Stimulated activated naive CD8-positive, alpha-beta T cell treated with anti-CD3 and anti-CD28 coated beads, Interleukin-15, amount 100 ng/mL, for 72 hours (primary cell): ENCODE measurements at regions not wholly inside any gene's neighbourhood (a gene's known extent, or its start where the extent isn't known, plus 50 kb on each side); places are given as distances from the start of the nearest gene placed in this dataset.

Experiments used
- ATAC-seq: fragments of 150-1000 bp; cut with Tn5 transposase; 2 replicates; pipeline ENCODE4 v1.10.0; 2021; ENCODE audit warnings: mild to moderate bottlenecking, moderate library complexity
- DNase-seq, 2 donors: peaks; one replicate each; pipeline ENCODE4 v3.0.0; 2021 to 2022
- H3K27ac Mint-ChIP-seq, 2 donors: one replicate each; pipeline ENCODE4 v1.8.0; 2022; ENCODE audit warnings: mild to moderate bottlenecking in 2 of 2, mixed read lengths in 2 of 2, moderate library complexity in 2 of 2
- H3K27me3 Mint-ChIP-seq: one replicate; pipeline ENCODE4 v1.8.0; 2022; ENCODE audit warnings: mixed read lengths
- H3K4me1 Mint-ChIP-seq: one replicate; pipeline ENCODE4 v1.8.0; 2022; ENCODE audit warnings: mild to moderate bottlenecking, mixed read lengths
- H3K4me3 Mint-ChIP-seq, 2 donors: one replicate each; pipeline ENCODE4 v1.8.0; 2022; ENCODE audit warnings: mild to moderate bottlenecking in 2 of 2, mixed read lengths in 2 of 2, moderate library complexity in 1 of 2
- H3K9me3 Mint-ChIP-seq, 2 donors: one replicate each; pipeline ENCODE4 v1.8.0; 2022; ENCODE audit warnings: mixed read lengths in 2 of 2

GRCh38 chr7:115359955-115360354, 438.1 kb downstream of the MDFIC start:
- Mint-ChIP-seq H3K27me3 (no peaks in the 10 kb centered on the region), H3K4me3 (no peak overlapping the region), H3K9me3 (no peaks in the 10 kb centered on the region), H3K27ac (no peak overlapping the region), H3K4me1 (no peaks in the 10 kb centered on the region)
- no peak for DNase-seq
- ATAC-seq, result no peak

DNA sequence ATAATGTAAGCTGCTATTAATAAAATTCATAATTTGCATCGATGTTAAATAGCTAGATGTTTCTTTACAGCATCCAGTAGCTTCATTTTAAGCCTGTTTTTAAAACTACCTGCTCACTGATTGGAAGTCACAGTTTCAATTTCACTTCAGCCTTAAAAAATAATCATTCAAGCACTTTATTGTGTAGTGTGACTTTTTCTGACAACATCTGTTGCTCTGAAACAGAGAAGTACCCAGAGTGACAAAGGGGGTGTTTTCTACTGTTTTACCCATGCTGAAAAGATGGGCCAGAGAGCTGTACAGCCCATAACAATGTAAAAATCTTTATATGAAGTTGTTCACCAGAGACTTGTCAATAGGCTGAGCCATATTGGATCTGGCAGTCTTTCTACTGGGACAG, 437.2 kb downstream of the MDFIC start:
- no peak overlapping the region for H3K4me3 Mint-ChIP-seq
- no peaks in the 10 kb centered on the region for H3K4me1 Mint-ChIP-seq
- H3K9me3 Mint-ChIP-seq, result no peaks in the 10 kb centered on the region
- no peaks in the 10 kb centered on the region for H3K27me3 Mint-ChIP-seq
- DNase-seq (no peak), ATAC-seq (no peak)
- no peak overlapping the region for H3K27ac Mint-ChIP-seq

DNA sequence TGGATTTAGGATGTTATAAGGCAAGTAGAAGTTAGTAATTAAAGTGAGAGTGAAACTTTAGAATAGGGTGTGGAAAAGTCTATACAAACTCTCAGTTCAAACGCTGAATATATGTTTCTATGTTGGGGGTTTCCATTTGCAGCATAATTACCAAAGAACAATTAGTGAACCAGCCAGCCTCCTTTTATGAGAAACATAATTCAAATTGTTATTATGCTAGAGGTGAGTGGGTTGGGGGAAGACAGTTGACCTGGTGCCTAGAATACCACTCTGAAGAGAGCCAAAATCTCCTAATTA, 435.8 kb downstream of the MDFIC start:
- Mint-ChIP-seq H3K4me3 (no peak overlapping the region), H3K4me1 (no peaks in the 10 kb centered on the region), H3K27ac (no peak overlapping the region), H3K27me3 (no peaks in the 10 kb centered on the region), H3K9me3 (no peaks in the 10 kb centered on the region)
- no peak for ATAC-seq
- no peak for DNase-seq

DNA sequence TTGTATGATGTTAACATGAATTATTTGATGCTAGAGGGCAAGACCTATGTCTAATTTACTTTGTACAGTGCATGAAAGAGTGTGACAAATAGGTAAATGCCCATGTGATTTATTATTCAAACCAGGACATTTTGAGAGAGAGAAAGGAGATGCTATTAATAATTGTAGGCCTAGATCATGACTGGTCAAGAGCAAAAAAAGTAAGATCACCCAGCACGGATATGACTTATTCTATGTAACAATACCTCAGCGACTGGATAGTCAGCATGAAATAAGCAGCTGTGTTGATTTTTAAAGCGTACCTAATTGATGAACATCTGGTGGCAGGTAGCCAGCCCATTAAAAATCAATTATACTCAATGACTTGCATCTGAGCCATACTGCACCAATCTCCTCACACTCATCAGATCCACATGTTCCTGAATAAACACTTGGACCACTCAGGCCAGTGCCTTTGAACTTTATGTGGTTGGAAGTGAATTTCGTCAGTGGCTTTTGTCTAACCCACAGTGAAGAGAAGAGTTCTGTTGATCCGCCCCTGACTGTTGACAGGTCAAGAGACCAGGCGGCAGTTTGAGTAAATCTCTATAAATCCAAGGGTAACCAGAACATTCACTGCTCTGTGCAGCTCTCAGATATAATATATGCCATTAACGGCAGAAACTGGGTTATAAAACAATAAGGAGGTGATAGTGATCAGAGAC, 435.3 kb downstream of the MDFIC start:
- no peak for DNase-seq
- ATAC-seq, result no peak
- no peaks in the 10 kb centered on the region for H3K27me3 Mint-ChIP-seq
- no peak overlapping the region for H3K27ac Mint-ChIP-seq
- no peaks in the 10 kb centered on the region for H3K4me1 Mint-ChIP-seq
- H3K4me3 Mint-ChIP-seq, result no peak overlapping the region
- no peaks in the 10 kb centered on the region for H3K9me3 Mint-ChIP-seq

- Mint-ChIP-seq H3K9me3 (no peaks in the 10 kb centered on the region), H3K4me1 (no peaks in the 10 kb centered on the region), H3K4me3 (no peak overlapping the region), H3K27me3 (no peaks in the 10 kb centered on the region), H3K27ac (no peak overlapping the region)
- DNase-seq (no peak), ATAC-seq (no peak)
Observed at GRCh38 chr7:115356139-115356746, 434.3 kb downstream of the MDFIC start.

- Mint-ChIP-seq H3K4me1 (no peaks in the 10 kb centered on the region), H3K27ac (no peak overlapping the region), H3K9me3 (no peaks in the 10 kb centered on the region), H3K27me3 (no peaks in the 10 kb centered on the region), H3K4me3 (no peak overlapping the region)
- ATAC-seq (no peak), DNase-seq (no peak)
Observed at GRCh38 chr7:115354925-115355324, 433.0 kb downstream of the MDFIC start.

DNA sequence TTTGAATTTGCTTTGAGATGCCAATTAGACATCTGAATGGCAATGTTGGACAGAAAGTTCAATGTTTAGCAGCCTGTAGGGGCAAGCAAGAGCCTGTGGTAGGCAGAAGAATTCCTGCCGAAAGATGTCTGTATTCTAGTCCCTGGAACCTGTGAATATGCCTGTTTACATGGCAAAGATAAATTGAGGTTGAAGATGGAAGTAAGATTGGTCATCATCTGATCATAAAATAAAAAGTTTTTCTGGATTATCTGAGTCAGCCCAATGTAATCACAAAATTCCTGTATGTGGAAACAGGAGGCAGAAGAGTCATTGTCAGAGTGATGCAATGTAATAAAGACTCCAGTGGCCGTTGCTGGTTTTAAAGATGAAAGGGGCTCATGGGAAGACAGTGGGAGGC, 430.5 kb downstream of the MDFIC start:
- Mint-ChIP-seq H3K27me3 (no peaks in the 10 kb centered on the region), H3K4me1 (no peaks in the 10 kb centered on the region), H3K4me3 (no peak overlapping the region), H3K9me3 (no peaks in the 10 kb centered on the region), H3K27ac (no peak overlapping the region)
- no peak for ATAC-seq
- no peak for DNase-seq

DNA sequence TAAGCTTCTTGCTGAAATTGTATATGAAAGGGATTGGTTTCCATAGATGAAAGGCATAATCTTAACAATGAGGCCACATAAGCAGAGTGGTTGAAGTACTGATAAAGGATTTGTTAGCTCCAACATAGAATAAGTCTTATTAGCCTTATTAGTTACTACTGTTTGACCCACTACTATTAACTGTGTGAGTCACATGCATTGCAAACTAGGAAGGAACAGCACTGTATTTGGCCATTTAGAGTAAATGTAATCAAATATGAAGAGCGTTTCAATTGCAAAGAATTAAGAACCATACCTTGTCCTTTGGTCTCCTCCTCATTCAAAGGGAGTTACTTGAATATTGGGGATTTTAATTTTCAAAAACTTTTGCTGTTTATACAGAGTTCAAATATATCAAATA, 428.9 kb downstream of the MDFIC start:
- H3K4me1 Mint-ChIP-seq, result no peaks in the 10 kb centered on the region
- no peak for DNase-seq
- H3K27ac Mint-ChIP-seq, result no peak overlapping the region
- ATAC-seq, result no peak
- H3K9me3 Mint-ChIP-seq, result no peaks in the 10 kb centered on the region
- no peaks in the 10 kb centered on the region for H3K27me3 Mint-ChIP-seq
- H3K4me3 Mint-ChIP-seq, result no peak overlapping the region

- Mint-ChIP-seq H3K4me1 (no peaks in the 10 kb centered on the region), H3K27me3 (no peaks in the 10 kb centered on the region), H3K27ac (no peak overlapping the region), H3K9me3 (no peaks in the 10 kb centered on the region), H3K4me3 (no peak overlapping the region)
- ATAC-seq, result no peak
- no peak for DNase-seq
Observed at GRCh38 chr7:115349635-115350034, 427.7 kb downstream of the MDFIC start.

DNA sequence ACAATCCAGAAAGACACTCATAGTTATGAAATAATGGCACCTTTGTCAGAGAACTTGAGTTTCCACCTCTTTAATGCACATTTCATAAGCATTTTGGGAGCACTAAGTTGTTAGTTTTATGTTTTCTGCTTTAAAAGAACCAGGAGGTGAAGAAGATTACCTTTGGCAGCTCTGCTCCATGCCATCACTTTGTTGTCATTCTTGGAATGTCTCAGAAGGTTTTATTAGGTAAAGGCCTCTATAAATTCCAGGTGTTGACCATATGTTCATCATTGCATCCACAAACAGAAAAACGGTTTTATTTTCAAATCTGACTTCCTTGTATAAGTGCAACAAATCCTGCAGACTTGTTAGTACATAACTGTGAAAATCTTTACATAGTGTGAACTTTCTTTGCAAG, 424.8 kb downstream of the MDFIC start:
- Mint-ChIP-seq H3K27ac (no peak overlapping the region), H3K4me1 (no peaks in the 10 kb centered on the region), H3K27me3 (no peaks in the 10 kb centered on the region), H3K9me3 (no peaks in the 10 kb centered on the region), H3K4me3 (no peak overlapping the region)
- DNase-seq (no peak), ATAC-seq (no peak)

DNA sequence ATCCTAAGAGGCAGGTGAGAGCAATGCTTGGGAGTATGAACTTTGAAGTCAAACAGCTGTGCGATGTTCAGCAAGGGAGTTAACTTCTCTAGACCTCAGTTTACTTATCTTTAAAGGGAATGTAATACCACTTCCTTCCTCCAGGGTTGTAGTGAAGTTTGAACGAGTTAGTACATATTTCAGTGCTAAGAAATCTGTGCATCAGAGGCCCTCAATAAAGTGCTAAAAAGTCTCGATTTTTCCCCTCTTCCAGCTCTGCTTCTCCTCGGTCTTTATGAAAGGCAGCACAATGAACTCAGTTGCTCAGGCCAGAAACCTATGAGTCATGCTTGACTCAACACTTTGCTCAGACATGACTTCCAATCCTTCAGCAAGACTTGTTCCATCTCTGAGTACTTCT, 418.9 kb downstream of the MDFIC start:
- H3K27ac Mint-ChIP-seq, result no peak overlapping the region
- H3K9me3 Mint-ChIP-seq, result no peaks in the 10 kb centered on the region
- ATAC-seq (no peak), DNase-seq (no peak)
- no peak overlapping the region for H3K4me3 Mint-ChIP-seq
- H3K4me1 Mint-ChIP-seq, result no peaks in the 10 kb centered on the region
- no peaks in the 10 kb centered on the region for H3K27me3 Mint-ChIP-seq

DNA sequence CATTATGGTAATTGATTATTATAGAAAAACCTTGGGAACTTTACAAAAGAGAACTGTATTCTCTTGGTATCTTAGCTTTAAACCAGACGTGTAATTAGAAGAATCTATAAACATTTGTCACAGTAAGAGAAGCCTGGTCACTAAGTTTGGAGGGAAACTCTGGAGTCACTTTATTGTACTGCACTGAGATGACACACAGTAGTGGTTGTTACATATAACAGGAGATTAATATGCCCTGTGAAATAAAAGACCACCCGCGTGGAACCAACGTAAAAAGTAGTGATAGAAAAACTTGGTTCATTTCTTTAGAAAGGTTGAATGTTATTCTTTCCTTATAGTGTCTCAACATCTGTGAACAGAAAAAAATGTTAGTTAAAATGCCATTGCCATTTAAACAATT, 416.1 kb downstream of the MDFIC start:
- H3K27me3 Mint-ChIP-seq, result no peaks in the 10 kb centered on the region
- H3K4me1 Mint-ChIP-seq, result no peaks in the 10 kb centered on the region
- no peak overlapping the region for H3K4me3 Mint-ChIP-seq
- DNase-seq (no peak), ATAC-seq (no peak)
- H3K9me3 Mint-ChIP-seq, result no peaks in the 10 kb centered on the region
- H3K27ac Mint-ChIP-seq, result no peak overlapping the region

GRCh38 chr7:115332691-115333090, 410.8 kb downstream of the MDFIC start:
- DNase-seq, result no peak
- no peaks in the 10 kb centered on the region for H3K4me1 Mint-ChIP-seq
- H3K4me3 Mint-ChIP-seq, result no peak overlapping the region
- H3K27ac Mint-ChIP-seq, result no peak overlapping the region
- no peak for ATAC-seq
- no peaks in the 10 kb centered on the region for H3K9me3 Mint-ChIP-seq
- no peaks in the 10 kb centered on the region for H3K27me3 Mint-ChIP-seq

GRCh38 chr7:115329006-115329405, 407.1 kb downstream of the MDFIC start:
- DNase-seq, result no peak
- no peak overlapping the region for H3K27ac Mint-ChIP-seq
- no peak overlapping the region for H3K4me3 Mint-ChIP-seq
- no peaks in the 10 kb centered on the region for H3K27me3 Mint-ChIP-seq
- no peaks in the 10 kb centered on the region for H3K4me1 Mint-ChIP-seq
- no peak for ATAC-seq
- H3K9me3 Mint-ChIP-seq, result no peaks in the 10 kb centered on the region

DNA sequence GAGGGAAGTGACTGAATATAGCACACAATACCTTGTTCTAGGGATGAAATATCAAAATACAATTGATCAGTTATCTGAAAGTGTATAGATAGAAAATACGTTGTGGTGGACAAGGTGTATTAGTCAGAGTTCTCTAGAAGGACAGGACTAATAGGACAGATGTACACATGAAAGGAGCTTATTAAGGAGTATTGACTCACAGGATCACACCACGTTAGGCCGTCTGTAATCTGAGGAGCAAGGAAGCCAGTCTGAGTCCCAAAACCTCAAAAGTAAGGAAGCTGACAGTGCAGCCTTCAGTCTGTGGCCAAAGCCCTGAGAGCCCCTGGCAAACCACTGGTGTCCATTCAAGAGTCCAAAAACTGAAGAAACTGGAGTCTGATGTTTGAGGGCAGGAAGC, 406.1 kb downstream of the MDFIC start:
- Mint-ChIP-seq H3K27ac (no peak overlapping the region), H3K9me3 (no peaks in the 10 kb centered on the region)

GRCh38 chr7:115327326-115327725, 405.4 kb downstream of the MDFIC start:
- Mint-ChIP-seq H3K27me3 (no peaks in the 10 kb centered on the region), H3K9me3 (no peaks in the 10 kb centered on the region), H3K27ac (no peak overlapping the region), H3K4me3 (no peak overlapping the region), H3K4me1 (no peaks in the 10 kb centered on the region)
- DNase-seq, result no peak
- no peak for ATAC-seq

More for the DNA sequence above, 406.1 kb downstream of the MDFIC start:
- DNase-seq, result no peak
- no peak for ATAC-seq
- Mint-ChIP-seq H3K4me3 (no peak overlapping the region), H3K27me3 (no peaks in the 10 kb centered on the region), H3K4me1 (no peaks in the 10 kb centered on the region)

DNA sequence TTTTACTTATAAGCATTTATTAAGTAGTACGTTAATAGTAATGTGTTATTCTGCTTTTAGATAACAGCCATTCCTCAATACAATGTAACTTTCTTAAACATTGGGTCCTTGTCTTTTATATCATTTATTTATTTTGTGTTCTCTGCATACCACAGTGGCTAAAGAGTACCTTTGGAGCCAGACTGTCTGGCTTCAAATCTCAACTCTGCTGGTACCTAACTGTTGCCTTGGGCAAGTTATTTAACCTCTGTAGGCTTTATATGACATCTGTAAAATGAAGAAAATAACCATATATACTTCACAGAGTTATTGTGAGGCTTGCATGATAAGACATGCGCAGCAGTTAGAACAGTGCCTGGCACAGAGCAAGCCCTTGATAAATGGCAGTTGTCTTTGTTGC, 397.6 kb downstream of the MDFIC start:
- Mint-ChIP-seq H3K4me3 (no peak overlapping the region), H3K27ac (no peak overlapping the region), H3K9me3 (no peaks in the 10 kb centered on the region), H3K27me3 (no peaks in the 10 kb centered on the region), H3K4me1 (no peaks in the 10 kb centered on the region)
- no peak for DNase-seq
- ATAC-seq, result no peak
